DOHH2 (cell line): ENCODE measurements at regions not wholly inside any gene's neighbourhood (a gene's known extent, or its start where the extent isn't known, plus 50 kb on each side); places are given as distances from the start of the nearest gene placed in this dataset.

Experiments
- H3F3A ChIP-seq: fragments of 200-600 bp; sonication (generic), shearing (Covaris generic); 2 replicates; pipeline ENCODE4 v1.6.0; 2016; ENCODE audit warnings: antibody characterized with exemption, mild to moderate bottlenecking; ENCODE audit not compliant: control insufficient read depth, insufficient read depth
- H3K27ac ChIP-seq: fragments of 200-600 bp; sonication (generic); 2 replicates; pipeline ENCODE4 v1.5.1; 2014; ENCODE audit warnings: low read depth, mild to moderate bottlenecking, low read length, moderate library complexity
- H3K27me3 ChIP-seq: fragments of 200-600 bp; sonication (generic); 2 replicates; pipeline ENCODE4 v1.6.1; 2014; ENCODE audit warnings: mild to moderate bottlenecking, low read length, mixed read lengths; ENCODE audit not compliant: control insufficient read depth
- H3K36me3 ChIP-seq: fragments of 200-600 bp; sonication (generic); 2 replicates; pipeline ENCODE4 v1.6.1; 2014; ENCODE audit warnings: mild to moderate bottlenecking, low read length, moderate library complexity, mixed read lengths; ENCODE audit not compliant: control insufficient read depth
- H3K4me1 ChIP-seq: fragments of 200-600 bp; sonication (generic); 2 replicates; pipeline ENCODE4 v1.6.1; 2014; ENCODE audit warnings: mild to moderate bottlenecking, low read length, mixed read lengths; ENCODE audit not compliant: control insufficient read depth
- H3K4me2 ChIP-seq: fragments of 200-600 bp; sonication (generic); 2 replicates; pipeline ENCODE4 v1.6.0; 2014; ENCODE audit warnings: mild to moderate bottlenecking, low read length, moderate library complexity
- H3K4me3 ChIP-seq: fragments of 200-600 bp; sonication (generic); 2 replicates; pipeline ENCODE4 v1.5.1; 2014; ENCODE audit warnings: mild to moderate bottlenecking, low read length, mixed read lengths
- H3K79me2 ChIP-seq: fragments of 200-600 bp; sonication (generic); 2 replicates; pipeline ENCODE4 v1.6.1; 2014; ENCODE audit warnings: mild to moderate bottlenecking, low read length, mixed read lengths; ENCODE audit not compliant: control insufficient read depth
- H3K9me2 ChIP-seq: fragments of 200-600 bp; sonication (generic); replicated peaks from 2 replicates; pipeline ENCODE4 v1.6.1; 2014; ENCODE audit warnings: mild to moderate bottlenecking, low read length, mixed read lengths; ENCODE audit not compliant: control insufficient read depth
- H3K9me3 ChIP-seq: fragments of 200-600 bp; sonication (generic); 2 replicates; pipeline ENCODE4 v1.6.1; 2014; ENCODE audit warnings: antibody characterized with exemption, low read length, mixed read lengths; ENCODE audit not compliant: control insufficient read depth, insufficient read depth
- H4K20me1 ChIP-seq: fragments of 200-600 bp; sonication (generic); 2 replicates; pipeline ENCODE4 v1.6.0; 2014; ENCODE audit warnings: low read depth, mild to moderate bottlenecking, antibody characterized with exemption, low read length, moderate library complexity; ENCODE audit not compliant: control insufficient read depth, insufficient read depth
- EZH2phosphoT487 ChIP-seq: fragments of 200-600 bp; sonication (generic); IDR thresholded peaks from 2 replicates; pipeline ENCODE4 v1.6.1; 2017; ENCODE audit warnings: borderline replicate concordance, mild to moderate bottlenecking, antibody characterized with exemption, low read length, moderate library complexity, mixed read lengths
- TF ChIP-seq, protein P1 (sequence below): fragments of 200-600 bp; sonication (generic); IDR thresholded peaks from one replicate; pipeline ENCODE4 v1.5.1; 2014; ENCODE audit warnings: antibody characterized with exemption, mild to moderate bottlenecking, low read depth, low read length; ENCODE audit not compliant: poor library complexity, severe bottlenecking

DNA sequence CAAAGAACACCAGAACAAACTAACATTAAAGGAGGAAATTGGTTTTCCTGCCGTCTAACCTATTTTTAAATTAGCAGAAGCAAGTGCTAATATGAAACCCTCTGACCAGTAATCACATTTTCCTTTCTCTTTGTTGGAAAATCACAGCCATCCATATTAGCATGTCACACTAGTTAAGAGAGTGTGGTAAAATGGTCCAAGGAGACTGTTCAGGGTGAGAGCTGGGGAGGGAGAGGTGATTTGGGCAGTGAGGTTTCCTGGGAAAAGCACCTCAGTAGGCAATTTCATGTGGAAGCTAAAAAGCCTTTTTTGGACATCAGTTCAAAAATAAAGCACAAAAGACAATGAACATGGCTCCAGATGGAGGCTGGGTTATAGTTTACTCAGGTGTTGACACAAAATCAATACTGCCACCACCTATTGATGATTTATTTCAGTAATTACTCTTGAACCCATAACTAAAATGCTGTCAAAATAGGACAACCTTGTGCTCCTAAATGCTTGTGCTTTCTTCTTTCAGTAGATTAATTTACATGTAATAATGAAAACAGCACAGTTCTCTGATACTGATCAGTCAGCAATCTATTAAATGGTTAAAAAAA lies 333.2 kb downstream of the SAMD5 start:
- Histone ChIP-seq H3F3A (no peaks in the 10 kb centered on the region), H4K20me1 (no peaks in the 10 kb centered on the region), H3K9me3 (no peaks in the 10 kb centered on the region), H3K27ac (no peak overlapping the region), H3K27me3 (no peaks in the 10 kb centered on the region), H3K79me2 (no peaks in the 10 kb centered on the region), H3K4me1 (no peaks in the 10 kb centered on the region), H3K9me2 (no peaks in the 10 kb centered on the region), H3K4me2 (no peak overlapping the region), H3K4me3 (no peak overlapping the region), H3K36me3 (no peaks in the 10 kb centered on the region)
- TF ChIP-seq, protein P1, sequence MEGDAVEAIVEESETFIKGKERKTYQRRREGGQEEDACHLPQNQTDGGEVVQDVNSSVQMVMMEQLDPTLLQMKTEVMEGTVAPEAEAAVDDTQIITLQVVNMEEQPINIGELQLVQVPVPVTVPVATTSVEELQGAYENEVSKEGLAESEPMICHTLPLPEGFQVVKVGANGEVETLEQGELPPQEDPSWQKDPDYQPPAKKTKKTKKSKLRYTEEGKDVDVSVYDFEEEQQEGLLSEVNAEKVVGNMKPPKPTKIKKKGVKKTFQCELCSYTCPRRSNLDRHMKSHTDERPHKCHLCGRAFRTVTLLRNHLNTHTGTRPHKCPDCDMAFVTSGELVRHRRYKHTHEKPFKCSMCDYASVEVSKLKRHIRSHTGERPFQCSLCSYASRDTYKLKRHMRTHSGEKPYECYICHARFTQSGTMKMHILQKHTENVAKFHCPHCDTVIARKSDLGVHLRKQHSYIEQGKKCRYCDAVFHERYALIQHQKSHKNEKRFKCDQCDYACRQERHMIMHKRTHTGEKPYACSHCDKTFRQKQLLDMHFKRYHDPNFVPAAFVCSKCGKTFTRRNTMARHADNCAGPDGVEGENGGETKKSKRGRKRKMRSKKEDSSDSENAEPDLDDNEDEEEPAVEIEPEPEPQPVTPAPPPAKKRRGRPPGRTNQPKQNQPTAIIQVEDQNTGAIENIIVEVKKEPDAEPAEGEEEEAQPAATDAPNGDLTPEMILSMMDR: no peak
- TF ChIP-seq EZH2phosphoT487: no peak

DNA sequence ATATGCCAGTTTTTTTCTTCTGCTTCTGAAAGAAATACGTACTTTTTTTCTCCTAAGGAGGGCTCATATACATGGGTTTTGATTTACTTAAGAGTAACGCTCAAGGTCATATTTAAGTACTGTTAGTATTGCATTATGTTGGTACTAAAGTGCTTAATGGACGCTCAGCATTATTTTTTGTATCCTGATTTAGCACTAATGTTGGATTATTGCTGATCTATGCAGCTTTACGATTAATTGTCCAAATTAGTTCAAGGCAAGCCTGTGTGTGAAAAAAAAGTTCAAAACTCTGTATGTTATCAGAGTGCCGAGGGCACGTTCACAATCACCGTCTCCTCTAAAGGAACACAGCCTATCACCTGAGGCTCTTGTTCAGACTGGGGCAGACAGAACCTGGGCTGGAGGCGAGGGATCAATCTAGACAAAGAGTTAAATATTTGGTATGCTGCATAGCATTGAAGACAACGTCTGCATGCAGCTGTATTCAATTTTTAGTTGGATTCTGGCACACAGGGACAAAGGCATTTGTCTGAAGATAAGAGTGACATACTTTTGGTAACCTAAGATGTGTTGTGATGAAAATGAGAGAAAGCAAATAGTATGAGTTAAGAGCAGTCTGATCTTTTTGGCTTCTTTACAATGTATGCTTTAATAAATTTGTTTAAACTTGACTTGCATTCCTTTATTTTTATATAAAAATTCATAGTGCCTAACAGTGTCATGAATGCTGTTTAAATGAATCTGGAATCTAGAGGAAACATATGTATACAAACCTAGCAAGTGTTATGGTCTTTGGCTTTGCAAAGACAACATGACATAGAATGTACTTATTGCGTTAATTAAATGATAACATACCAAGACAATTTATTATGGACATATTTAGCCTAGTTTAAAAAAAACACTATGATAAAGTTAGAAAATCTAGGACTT lies 341.2 kb downstream of the SAMD5 start:
- TF ChIP-seq, protein P1: no peak
- TF ChIP-seq EZH2phosphoT487: no peak
- H3K9me3 ChIP-seq: no peaks in the 10 kb centered on the region
- no peaks in the 10 kb centered on the region for H4K20me1 ChIP-seq
- H3K4me2 ChIP-seq: no peak overlapping the region
- H3K27ac ChIP-seq: no peak overlapping the region
- no peaks in the 10 kb centered on the region for H3K79me2 ChIP-seq
- H3K4me3 ChIP-seq: no peak overlapping the region
- H3K4me1 ChIP-seq: no peaks in the 10 kb centered on the region
- no peaks in the 10 kb centered on the region for H3K27me3 ChIP-seq
- H3K9me2 ChIP-seq: no peaks in the 10 kb centered on the region
- H3F3A ChIP-seq: no peaks in the 10 kb centered on the region
- no peaks in the 10 kb centered on the region for H3K36me3 ChIP-seq

DNA sequence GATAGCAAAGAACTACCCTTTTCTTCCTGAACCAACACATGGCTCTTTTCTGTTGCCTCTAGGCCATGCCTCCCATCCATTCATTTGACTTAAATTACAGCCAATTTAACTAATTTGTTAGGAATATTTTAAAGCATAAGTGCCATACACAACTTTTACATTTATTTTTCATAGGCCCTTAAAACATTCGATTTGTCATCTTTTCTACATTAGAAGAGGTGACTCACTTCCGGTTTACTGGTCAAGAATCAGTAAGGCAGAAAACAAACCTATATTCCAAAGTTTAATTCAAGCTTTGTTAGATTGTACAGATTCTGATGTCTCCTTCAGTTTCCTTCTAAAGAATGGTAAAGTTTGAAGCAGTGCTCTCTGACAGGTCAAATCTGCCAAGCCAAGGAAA lies 344.3 kb downstream of the SAMD5 start:
- Histone ChIP-seq H3K4me3 (no peak overlapping the region), H3K27me3 (no peaks in the 10 kb centered on the region), H3F3A (no peaks in the 10 kb centered on the region), H3K27ac (no peak overlapping the region), H3K79me2 (no peaks in the 10 kb centered on the region), H3K9me3 (no peaks in the 10 kb centered on the region), H4K20me1 (no peaks in the 10 kb centered on the region), H3K36me3 (no peaks in the 10 kb centered on the region), H3K9me2 (no peaks in the 10 kb centered on the region), H3K4me2 (no peak overlapping the region), H3K4me1 (no peaks in the 10 kb centered on the region)
- no peak for TF ChIP-seq EZH2phosphoT487
- TF ChIP-seq, protein P1: no peak
